Fibroblast of the aortic adventitia (primary cell): ENCODE measurements at regions not wholly inside any gene's neighbourhood (a gene's known extent, or its start where the extent isn't known, plus 50 kb on each side); places are given as distances from the start of the nearest gene placed in this dataset.

Source experiments
- DNase-seq: peaks from one replicate; pipeline ENCODE4 v3.0.0-alpha.2; 2010; ENCODE audit warnings: low read depth
- H3K4me3 ChIP-seq: 2 replicates; pipeline ENCODE4 v1.5.1; 2011; ENCODE audit warnings: low read depth, mild to moderate bottlenecking, control low read depth, low read length, moderate library complexity
- TF ChIP-seq, protein P1 (sequence below): IDR thresholded peaks from 2 replicates; pipeline ENCODE4 v1.5.1; 2011; ENCODE audit warnings: mild to moderate bottlenecking, low read length, control low read depth, inconsistent platforms; ENCODE audit not compliant: insufficient read depth

- no peak overlapping the region for H3K4me3 ChIP-seq
- DNase-seq: no peak
- TF ChIP-seq, protein P1, sequence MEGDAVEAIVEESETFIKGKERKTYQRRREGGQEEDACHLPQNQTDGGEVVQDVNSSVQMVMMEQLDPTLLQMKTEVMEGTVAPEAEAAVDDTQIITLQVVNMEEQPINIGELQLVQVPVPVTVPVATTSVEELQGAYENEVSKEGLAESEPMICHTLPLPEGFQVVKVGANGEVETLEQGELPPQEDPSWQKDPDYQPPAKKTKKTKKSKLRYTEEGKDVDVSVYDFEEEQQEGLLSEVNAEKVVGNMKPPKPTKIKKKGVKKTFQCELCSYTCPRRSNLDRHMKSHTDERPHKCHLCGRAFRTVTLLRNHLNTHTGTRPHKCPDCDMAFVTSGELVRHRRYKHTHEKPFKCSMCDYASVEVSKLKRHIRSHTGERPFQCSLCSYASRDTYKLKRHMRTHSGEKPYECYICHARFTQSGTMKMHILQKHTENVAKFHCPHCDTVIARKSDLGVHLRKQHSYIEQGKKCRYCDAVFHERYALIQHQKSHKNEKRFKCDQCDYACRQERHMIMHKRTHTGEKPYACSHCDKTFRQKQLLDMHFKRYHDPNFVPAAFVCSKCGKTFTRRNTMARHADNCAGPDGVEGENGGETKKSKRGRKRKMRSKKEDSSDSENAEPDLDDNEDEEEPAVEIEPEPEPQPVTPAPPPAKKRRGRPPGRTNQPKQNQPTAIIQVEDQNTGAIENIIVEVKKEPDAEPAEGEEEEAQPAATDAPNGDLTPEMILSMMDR: no peak
These were observed 102.6 kb upstream of the NEBL start for GRCh38 chr10:20999699-21000098.

DNA sequence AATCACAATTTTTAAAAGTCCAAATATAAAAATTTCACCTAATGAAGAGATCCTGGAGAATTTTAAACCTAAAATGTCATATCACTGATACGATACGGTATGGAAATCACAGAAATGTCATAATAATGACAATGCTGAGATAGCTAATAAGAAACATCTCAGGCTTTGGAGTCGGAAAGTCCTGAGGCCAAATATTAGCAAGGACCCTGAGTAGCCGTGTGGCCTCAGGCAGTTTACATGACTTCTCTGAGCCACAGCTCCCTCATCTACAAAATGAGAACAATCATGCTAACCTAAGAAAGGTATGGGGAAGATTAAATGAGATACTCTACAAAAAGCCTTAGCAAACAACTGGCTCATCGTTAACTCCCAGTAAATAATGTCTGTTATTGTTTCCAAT lies 100.9 kb upstream of the NEBL start:
- TF ChIP-seq, protein P1: no peak
- DNase-seq: no peak

GRCh38 chr10:20995123-20995987 lies 98.2 kb upstream of the NEBL start:
- H3K4me3 ChIP-seq: no peak overlapping the region
- DNase-seq: no peak
- TF ChIP-seq, protein P1: no peak

More for the DNA sequence above, 100.9 kb upstream of the NEBL start:
- H3K4me3 ChIP-seq: no peak overlapping the region

DNA sequence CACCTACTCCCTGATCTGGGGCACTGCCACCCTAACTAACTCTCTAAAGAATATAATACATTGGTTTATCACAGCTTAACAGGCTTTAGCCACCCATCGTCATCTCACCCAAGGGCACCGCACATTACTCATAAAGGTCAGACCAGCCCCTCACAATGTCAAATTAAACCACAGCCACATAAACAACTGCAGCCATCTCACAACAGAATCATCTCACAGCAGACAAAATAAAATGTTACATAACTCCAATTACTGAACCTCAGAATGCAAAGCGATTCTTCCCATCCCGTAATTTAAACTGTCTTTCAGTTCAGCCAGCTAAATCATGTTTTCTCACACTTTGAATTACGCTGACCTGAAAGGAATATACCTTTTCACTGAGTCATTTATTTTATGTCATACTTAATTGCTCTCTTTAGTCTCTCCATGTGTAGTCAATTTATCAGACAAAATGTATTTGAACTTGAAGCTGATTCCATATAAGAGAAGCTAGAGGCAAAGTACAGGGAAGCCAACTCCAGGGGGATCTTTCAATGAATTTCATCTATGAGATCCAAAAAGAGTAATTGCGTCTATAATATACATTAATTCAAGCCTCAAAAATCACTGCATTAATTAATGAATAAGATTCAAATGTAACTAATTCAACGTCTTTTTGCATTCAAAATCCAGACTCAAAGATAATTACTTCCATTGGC lies 96.9 kb upstream of the NEBL start:
- DNase-seq: no peak
- TF ChIP-seq, protein P1: no peak
- H3K4me3 ChIP-seq: no peak overlapping the region

GRCh38 chr10:20993389-20993788 lies 96.3 kb upstream of the NEBL start:
- TF ChIP-seq, protein P1: no peak
- no peak for DNase-seq

DNA sequence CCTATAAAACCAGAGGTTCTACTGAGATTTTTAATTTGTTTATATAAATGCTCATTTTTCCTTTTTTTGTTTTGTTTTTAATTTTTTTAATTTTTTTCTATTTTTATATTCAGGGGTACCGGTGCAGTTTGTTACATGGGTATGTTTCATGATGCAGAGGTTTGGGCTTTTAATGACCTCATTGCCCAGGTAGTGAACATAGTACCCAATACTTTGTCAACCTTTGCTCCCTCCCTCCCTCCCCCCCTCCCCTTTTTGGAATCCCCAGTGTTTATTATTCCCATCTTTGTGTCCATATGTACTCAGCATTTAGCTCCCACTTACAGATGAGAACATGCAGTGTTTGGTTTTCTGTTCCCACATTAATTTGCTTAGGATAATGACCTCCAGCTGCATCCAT lies 94.4 kb upstream of the NEBL start:
- H3K4me3 ChIP-seq: no peak overlapping the region
- DNase-seq: no peak
- TF ChIP-seq, protein P1: no peak

More at GRCh38 chr10:20993389-20993788, 96.3 kb upstream of the NEBL start:
- no peak overlapping the region for H3K4me3 ChIP-seq
